Activated CD4-positive, CD25-positive, alpha-beta regulatory T cell treated with anti-CD3 and anti-CD28 coated beads, Interleukin-2, amount 50 U/mL, for 24 hours (primary cell): ENCODE measurements at regions not wholly inside any gene's neighbourhood (a gene's known extent, or its start where the extent isn't known, plus 50 kb on each side); places are given as distances from the start of the nearest gene placed in this dataset.

ENCODE experiments used
- ATAC-seq, 2 donors: fragments of 150-1000 bp; cut with Tn5 transposase; one replicate each; pipeline ENCODE4 v1.10.0; 2021; ENCODE audit warnings: mild to moderate bottlenecking in 1 of 2, moderate library complexity in 1 of 2

DNA sequence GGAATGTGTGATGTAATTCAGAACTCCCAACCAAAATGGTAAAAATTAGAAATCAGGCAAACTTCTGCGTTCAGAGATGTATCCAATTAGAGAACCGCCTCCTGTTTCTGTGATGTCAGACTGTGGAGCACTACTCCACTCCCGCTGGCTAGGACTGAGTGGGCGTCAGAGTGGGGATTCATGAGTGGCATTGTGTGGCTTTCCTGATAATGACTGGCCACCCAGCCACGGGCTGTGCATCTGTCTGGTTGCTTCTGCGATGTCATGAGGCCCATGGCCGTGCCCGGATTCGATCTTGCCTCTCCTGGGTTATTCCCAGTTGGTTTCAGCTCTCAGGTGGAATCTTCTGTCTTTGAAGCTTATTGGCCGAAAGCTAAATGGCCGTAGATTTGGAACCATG, 87.1 kb upstream of the KCNA1 start:
- no peak for ATAC-seq

DNA sequence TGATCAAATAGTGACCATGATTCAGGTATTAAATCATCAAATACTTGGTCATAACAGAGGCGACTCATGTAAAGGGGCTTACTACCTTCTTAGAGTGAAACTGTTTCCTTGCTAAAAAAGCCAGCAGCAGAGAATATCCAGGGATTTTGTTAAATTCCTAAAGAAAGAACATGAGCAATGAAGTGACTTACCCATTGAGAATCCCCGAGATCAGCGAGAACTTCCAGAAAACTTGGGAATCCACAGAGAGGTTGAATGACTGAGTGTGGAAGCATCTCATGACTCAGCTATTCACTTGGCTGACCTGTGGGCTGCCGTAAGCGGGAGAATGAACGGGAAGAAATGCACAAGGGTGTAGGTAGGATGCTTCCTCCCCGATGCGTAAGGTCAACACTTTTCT, 85.3 kb upstream of the KCNA1 start:
- no peak for ATAC-seq

DNA sequence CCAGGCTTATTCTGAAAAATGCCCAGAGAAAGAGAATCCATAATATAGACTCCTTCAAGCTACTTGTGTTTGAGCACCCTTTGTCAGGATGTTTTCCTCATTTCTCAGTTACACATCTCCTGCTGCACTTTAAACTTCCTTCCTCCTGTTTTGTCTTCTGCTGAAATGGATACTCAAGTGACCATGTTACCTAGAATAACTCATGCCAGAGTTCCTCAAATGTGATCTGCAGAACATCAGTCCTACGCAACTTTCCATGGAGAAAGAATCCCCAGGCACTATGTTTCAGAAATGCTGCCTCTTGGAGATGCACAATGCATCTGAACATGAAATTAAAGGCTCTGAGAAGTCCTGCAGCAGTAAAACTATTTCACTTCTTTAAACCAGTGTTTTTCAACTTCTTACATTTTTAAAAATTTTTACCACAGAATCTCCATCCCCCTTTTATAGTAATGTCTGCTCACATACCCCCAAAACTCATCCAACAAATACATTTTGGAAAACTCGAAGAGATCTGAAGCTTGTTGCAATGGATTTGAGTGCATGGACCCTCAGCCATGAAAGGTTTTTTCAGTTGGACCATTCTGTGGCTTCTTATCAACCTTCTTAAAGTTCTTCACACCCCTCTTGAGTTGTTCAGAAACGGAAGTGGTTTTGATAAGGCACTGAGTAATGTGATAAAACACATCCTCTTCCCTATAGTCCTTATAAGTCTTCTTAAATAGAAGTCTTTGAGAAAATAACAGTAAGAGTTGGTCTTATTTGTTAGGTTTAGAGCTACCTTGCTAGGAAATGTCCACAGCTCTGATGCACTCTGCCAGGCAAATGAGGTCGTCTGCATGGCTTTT, 84.5 kb upstream of the KCNA1 start:
- ATAC-seq = peak; percentile 57 to 67

DNA sequence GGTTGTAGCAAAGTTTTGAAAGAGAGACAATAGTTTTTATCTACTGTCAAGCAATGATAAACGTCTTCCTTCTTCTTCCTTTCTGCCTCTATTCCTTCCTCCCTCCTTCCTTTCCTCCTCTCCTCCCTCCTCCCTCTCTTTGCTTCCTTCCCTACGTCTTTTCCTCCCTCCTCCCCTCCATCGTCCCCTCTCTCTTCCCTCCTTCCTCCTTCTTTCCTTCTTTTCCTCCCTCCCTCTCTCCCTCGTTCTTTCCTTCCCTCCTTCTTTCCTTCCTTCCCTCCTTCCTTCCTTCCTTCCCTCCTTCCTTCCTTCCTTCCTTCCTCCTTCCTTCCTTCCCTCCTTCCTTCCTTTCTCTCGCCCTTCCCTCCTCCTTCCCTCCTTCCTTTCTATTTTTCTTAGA, 82.8 kb upstream of the KCNA1 start:
- ATAC-seq = no peak

DNA sequence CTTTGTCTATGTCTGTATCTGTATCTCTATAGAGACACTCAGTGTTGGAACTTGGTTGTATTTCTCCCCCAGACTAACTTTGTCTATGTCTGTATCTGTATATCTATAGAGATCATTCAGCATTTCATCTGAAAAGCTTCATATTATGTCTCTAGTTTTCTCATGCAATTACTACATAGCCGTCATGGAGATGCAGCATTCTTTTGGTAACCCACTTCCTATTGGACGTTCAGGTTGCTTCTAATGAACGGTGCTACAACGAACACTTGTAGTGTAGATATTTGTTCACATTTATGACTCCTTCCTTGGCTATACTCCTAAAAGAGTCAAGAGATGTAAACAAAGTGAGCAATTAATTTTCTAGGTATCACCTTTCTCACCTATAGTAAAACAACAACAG, 81.5 kb upstream of the KCNA1 start:
- no peak for ATAC-seq

DNA sequence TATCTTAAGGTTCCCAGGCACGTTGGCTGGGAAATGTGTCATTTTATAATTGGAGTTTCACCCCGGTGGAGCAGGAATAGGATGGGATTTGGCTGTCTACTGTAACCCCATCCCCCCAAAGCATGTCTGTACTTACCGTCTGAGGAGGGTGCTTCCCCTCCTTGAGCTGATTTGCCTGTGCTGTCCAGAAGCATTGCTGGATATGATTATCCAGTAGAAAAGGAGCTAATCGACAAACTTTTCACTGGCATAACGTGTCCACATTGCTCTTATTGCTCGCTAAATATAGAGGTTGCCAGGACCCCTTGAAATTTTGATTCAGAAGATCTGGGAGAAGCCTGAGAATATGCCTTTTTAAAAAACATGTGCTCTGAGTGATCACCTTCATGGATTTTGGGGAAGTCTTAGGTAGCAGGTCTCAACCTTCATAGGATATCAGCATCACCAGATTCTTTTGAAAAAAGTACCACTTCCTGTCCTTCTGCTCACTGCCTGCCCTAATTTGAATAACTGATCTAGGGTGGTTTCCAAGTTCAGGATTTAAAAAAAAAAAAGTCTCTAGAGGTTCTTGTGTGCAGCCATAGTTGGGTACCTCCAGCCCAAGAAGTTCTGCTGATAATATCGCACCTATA, 80.4 kb upstream of the KCNA1 start:
- peak; percentile 80 to 85 for ATAC-seq

DNA sequence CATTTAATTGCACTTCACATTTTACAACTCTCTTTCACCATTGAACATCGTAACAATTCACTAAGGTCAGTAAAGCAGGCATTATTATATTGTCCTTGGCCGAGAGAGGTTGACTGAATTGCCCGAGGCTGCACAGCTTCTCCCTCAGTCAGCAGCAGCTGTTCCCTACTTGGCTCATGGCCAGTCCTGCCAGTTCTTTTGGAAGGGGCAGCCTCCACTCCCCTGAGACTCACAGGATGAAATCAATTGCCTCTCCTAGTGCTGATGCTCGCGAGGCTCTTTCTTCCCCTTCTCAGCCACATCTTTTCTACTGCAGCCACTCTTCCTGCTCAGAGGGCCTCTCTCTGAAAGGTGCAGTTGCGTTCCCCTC, 79.9 kb upstream of the KCNA1 start:
- peak in 1 of 2 donors; percentile 4 for ATAC-seq

DNA sequence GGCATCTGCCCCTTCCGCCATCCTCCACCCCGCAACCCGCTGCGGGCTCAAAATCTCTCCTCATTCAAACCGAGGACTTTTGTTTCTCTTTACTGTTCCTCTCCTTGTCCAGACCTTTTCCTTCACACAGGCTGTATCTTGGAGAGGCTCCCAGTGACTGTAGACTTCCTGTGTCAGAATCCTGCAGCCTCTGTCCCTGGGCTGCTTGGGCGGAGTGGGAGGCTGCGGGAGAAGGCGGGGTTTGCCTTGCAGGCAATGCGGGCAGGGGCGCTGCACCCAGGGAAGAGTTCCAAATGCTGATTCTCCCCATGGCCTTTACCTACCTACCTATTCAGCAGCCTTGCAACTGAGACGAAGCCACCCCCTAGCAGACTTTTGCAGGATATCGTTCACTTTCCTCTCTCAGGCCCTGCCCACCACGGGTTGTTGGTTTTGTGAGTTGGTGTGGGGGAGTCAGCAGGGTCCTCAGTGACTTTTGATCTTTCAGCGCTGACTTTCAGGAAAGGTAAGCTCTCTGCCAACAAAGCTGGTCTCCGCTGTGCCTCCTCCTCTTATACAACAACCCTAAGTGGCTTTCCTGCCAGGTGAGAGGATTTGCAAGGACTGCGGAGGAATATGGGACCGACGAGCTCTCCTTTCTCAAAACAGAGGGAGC, 79.0 kb upstream of the KCNA1 start:
- no peak for ATAC-seq

DNA sequence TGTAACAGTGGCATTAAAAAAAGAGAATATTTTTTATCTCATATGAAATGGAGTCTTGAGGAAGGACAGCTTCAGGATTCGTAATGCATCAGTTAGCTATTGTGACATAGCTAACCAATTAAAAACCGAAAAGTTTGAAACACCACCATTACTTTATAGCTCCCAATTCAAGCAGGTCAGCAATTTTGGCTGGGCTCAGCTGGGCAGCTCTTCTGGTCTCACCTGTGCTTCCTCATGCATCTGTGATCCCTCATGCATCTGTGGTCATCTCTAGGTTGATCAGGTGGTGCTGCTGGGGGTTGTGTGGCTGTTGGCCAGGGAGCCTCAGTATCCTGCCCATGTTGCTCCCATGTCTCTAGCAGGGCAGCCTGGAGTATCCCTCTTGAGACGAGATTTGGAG, 76.7 kb upstream of the KCNA1 start:
- no peak for ATAC-seq

DNA sequence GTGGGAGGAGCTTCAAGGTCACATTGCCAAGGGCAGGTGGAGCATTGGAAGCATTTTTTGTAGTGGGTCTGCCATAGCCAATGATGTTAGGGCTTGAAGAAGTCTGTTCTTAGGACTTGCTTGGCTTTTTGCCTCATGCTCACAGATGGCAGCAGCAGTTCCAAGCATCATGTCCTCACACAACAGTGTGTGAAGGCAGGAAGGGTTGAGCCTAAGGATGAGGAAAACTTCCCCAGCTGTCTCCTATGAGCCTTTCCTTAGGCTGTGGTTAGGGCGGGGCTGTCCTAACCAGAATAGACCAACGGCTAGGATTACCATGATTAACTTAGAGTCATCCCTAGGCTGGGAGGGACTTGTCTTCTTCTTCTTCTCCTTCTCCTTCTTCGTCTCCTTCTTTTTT, 76.2 kb upstream of the KCNA1 start:
- ATAC-seq = no peak

DNA sequence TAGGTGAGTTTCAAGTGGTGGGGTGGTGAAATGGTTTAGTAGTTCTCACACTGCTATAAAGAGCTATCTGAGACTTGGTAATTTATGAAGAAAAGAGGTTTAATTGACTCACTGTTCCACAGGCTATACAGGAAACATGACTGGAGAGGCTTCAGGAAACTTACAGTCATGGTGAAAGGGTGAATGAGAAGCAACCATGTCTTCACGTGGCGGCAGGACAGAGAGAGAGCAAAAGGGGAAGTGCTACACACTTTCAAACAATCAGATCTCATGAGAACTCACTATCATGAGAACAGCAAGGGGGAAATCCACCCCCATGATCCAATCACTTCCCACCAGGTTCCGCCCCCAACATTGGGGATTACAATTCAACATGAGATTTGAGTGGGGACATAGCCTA, 67.3 kb upstream of the KCNA1 start:
- peak; percentile 64 to 69 for ATAC-seq

DNA sequence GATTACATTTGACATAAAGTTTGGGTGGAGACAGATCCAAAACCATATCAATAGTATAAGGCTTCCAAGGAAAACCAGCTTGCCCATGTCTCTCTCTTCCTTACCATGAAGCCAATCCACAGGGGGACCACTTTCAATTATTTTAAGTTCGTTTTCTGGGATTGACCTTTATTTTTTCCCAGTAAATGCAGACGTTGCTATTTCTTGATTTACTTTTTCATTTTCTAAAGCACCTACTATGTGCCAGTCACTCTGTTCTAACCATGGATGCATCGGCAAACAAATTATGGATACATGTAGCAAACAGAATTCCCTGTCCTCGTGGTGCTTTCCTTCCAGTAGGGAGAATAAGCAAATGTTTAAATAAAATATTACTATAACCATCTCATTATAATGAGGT, 65.8 kb upstream of the KCNA1 start:
- no peak for ATAC-seq

DNA sequence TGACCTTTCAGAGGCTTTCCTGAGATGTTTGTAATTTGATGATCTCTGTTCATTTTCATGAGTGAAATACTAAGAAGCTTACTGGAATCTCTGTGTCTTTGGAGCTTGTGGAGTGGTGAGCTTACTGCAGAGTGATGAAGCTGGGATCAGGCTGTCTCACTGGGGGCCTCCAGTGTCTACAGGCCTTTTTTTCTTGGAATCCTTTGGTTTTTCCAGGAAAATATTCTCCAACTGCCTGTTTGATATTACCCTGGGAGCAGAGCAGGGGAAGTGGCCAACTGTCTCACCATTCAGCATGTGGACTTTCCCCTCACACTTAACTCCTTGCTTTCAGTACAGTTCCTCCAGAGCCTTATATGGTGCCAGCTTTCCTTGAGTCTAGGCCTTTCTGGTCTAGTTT, 62.0 kb upstream of the KCNA1 start:
- ATAC-seq = no peak

DNA sequence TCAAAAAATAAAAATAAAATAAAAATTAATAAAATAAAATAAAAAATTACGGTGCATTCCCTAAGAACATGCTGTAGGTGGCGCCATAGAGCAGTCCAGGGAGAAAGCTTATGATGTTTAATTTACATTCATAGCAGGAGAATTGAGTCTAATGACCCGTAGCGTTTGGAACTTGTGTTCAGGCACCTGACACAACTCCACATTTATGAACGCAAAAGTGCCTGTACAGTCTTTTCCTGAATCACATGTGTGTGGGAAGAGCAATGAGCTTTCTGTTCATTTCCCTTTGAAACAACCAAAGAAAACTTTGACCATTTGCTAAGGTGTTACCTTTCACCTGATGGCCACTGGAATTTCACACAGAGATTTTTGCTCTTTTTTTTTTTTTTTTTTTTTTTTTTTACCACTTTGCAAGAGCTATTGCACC, 60.6 kb upstream of the KCNA1 start:
- no peak for ATAC-seq

DNA sequence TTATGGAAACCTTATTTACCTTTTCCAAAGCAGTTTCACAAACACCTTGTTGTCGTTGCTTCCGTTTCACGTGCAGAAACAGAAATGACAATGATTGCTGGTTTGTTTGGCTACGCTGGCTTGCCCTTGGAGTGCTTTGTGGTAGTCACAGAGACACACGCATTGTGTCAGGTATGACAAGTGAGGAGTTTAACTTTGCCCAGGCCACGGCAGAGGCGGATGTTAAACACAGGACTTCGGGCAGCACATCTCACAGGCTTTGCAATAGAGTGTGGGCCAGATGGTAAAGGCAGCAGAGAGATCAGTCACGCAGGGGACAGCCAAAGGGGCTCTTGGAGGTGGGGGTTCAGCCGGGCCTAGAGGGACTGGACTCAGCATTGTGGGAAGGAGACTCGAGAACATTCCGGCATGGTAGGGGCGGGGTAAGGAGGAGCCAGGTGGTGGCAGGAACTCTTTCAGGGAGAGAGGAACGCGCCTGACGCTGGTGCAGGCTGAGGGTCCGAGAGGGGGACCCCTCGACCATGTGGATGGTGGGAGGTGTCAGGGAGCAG, 59.8 kb upstream of the KCNA1 start:
- no peak for ATAC-seq

DNA sequence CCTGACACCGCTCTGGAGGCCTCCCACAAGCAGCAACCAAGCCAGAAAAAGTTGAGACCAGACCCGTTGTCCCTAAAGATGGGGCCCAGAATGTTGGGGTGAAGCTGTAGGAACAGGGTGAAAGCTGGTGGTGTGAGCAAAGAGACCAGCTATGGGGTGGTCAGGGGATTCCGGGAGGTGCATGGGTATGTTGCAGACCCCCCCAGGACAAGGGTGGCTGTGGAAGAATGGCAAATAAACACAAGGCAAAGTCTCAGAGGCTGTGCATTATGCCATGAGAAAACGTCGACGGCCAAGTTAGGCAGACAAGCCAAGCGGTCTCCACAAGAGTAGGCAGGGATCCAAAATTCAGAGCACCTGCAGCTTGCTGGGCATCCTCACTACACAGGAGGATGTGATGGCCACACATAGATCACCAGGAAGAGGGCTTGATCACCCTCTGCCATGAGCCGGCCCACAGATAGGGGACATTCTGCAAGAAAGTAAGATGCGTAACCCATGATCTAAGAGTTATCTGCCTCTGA, 58.8 kb upstream of the KCNA1 start:
- ATAC-seq = no peak

DNA sequence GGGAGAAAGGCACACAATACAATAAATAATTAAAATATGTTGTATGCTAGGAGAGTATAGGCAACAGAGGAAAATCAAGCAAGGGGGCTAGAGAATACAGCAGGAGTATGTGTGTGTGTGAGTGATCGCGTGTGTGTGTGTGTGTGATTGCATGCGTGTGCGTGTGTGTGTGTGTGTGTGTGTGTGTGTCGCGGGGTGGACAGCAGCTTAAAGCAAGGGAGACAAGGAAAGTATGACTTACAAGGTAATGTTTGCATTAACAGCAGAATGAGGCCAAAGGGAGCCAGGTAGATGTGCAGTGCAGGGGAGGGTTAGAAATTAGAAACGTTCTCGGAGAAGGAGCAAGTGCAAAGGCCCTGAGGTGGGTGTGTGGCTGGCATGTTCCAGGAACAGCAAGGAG, 57.4 kb upstream of the KCNA1 start:
- no peak for ATAC-seq

DNA sequence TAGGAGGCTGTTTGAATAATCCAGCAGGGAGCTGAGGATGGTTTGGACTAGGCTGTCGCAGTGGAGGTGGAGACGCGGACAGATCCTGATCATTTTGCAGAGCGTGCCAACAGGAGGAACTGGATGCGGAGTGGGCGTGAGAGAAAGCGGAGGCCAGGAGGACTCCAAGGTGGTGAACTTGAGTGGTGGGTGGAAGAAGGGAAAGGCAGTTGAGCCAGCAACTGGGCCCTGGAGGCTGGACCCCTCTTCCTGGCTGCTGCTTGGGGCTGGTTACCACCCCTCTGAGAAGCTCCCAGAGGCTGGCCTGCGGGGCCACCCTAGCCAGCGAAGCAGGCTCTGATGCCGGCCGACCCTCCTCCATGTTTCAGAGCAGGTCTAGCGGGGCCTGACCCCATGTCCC, 56.8 kb upstream of the KCNA1 start:
- ATAC-seq = no peak

DNA sequence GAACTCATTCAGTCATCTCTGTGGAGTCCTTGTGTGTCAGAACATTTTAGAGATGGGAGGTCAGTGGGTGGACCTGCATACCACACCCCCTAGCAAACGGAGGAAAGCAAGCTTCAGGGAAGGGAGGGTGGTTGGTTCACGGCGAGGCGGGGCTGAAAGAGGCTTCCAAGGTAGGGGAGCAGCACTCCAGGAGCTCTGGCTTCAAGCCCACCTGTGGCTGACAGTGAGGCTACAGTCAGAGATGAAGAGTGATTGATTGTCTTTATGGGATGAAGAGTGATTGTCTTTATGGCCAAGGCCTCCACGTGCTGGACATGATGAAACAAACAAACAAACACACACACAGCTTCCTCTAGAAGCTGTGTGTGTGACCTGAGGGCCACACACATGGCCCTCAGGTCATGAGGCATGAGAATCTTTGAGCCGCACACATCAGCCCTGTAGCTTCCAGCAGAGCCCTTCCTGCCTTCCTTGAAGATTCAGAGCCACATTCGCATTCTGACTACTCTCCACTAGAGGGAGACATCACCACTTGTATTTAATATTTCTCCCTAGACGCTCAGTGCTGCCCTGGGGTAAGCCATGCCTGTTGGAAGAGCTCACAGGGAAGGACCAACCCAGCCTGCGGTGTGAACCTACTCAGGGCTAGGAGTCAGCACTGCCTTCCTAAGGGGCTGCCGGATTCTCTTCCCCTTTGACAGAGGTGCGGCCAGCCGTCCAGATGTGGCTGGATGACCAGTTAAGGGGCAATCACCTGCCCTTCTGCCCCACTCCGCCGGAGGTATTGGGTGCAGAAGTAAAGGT, 54.4 kb upstream of the KCNA1 start:
- peak; percentile 58 to 63 for ATAC-seq

DNA sequence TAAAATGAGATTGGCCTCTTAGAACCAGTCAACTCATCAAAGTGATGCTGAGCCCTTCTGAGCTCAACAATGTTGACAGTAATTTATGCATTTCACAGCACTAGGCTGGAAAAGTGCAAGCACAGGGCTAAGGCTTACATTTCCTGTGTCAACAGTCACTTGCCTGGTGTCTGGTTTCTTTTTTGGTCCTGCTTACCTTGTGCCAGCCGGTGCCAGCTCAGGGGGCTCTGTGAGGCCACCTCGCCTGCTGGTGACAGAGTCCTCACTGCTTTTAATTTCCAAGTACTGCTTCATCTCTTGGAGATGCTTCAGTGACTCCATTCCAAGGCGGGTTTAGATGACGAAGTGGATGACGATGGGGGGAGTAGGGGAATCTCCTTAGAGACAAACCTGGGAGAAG, 53.1 kb upstream of the KCNA1 start:
- ATAC-seq = no peak

DNA sequence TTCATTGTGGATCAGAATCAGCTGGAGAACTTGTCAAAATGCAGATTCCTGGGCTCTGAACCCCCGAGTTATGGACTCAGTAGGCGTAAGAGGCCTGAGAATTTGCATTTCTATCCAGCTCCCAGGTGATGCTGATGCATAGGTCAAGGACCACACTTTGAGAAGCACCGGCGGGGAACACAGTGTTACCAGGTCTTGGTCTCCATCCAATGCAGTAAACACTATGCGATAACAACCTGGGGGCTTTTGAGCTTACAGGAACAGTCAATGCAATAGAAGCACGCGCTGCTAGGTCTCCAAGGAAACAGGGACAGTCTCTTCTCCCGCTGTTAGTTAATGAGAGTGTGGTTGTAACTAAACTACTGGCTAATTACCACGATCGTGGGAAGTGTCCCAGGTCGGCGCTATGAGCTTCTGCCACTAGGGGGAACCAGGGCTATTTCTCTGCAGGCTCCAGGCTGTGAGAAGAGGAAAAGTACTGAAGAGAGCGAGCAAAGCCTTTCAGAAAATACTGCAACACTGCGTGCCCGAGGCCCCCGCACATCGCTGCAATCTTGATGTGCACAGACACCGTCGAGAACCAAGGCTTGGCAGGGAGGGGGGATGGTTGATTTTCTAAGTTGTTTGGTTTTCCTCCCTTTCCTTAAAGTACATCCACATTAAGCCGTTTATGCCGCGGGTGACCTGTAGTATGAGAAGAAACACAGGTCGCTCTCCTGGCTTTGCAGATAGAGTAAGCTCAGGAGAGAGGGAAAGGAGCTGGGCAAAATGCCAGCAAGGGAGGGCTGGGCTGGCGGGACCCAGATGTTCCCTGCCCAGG, 52.0 kb upstream of the KCNA1 start:
- ATAC-seq = peak; percentile 78 to 82

DNA sequence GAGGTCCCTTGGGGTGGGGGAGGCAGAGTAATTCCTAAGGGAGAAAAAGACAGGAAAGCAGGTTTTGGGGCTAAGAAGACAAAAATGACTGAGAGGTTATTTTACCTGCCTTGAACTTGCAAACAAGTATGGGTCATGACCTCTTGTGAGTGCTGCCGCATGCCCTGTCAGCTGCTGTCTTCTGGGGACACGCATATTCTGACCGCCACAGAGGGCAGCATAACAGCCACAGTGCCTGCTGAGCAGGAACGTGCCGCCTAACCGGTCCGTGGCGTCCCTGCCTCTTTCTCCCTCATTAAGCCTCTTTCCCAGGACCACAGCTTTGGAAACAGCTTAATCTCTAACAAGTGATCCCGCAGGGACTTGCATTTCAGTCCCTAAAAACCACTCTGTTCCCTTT, 51.3 kb upstream of the KCNA1 start:
- no peak for ATAC-seq
